ENCODE measurements at regions not wholly inside any gene's neighbourhood (a gene's known extent, or its start where the extent isn't known, plus 50 kb on each side); places are given as distances from the start of the nearest gene placed in this dataset.

- peaks cover 7% of the 10 kb centered on the region for H3K27me3 ChIP-seq (ENCODE audit: insufficient read depth, poor library complexity, severe bottlenecking)
- no peak for TF ChIP-seq CTCF (IDR thresholded peaks at IDR 0.05; ENCODE audit: insufficient read depth, low read length)
- no peak for TF ChIP-seq REST (IDR thresholded peaks at IDR 0.05; ENCODE audit: insufficient replicate concordance, low read depth)
- TF ChIP-seq GABPA (IDR thresholded peaks at IDR 0.05; ENCODE audit: low read depth) = no peak
- TF ChIP-seq POLR2AphosphoS5 (IDR thresholded peaks at IDR 0.05; ENCODE audit: low read depth) = no peak
- no peak for TF ChIP-seq SPI1 (IDR thresholded peaks at IDR 0.05; ENCODE audit: borderline replicate concordance, low read depth)
Observed at GRCh38 chr2:239661334-239662312, 260.8 kb upstream of the HDAC4 start.

GRCh38 chr2:239660390-239661230 is 259.8 kb upstream of the HDAC4 start:
- TF ChIP-seq GABPA (IDR thresholded peaks at IDR 0.05; ENCODE audit: low read depth) (no peak), POLR2AphosphoS5 (IDR thresholded peaks at IDR 0.05; ENCODE audit: low read depth) (no peak), SPI1 (IDR thresholded peaks at IDR 0.05; ENCODE audit: borderline replicate concordance, low read depth) (no peak), CTCF (IDR thresholded peaks at IDR 0.05; ENCODE audit: insufficient read depth, low read length) (no peak), REST (IDR thresholded peaks at IDR 0.05; ENCODE audit: insufficient replicate concordance, low read depth) (no peak)
- peaks cover 7% of the 10 kb centered on the region for H3K27me3 ChIP-seq (ENCODE audit: insufficient read depth, poor library complexity, severe bottlenecking)
- no peak overlapping the region for H3K27ac ChIP-seq (replicated peaks)
- no peak for DNase-seq (ENCODE audit: low read depth in 1 of 2, low spot score in 1 of 2)
- H3K4me3 ChIP-seq (replicated peaks; ENCODE audit: insufficient read depth, low read length) = no peak overlapping the region

More at GRCh38 chr2:239661334-239662312, 260.8 kb upstream of the HDAC4 start:
- no peak for DNase-seq (ENCODE audit: low read depth in 1 of 2, low spot score in 1 of 2)
- Histone ChIP-seq H3K27ac (replicated peaks) (no peak overlapping the region), H3K4me3 (replicated peaks; ENCODE audit: insufficient read depth, low read length) (no peak overlapping the region)

- H3K27ac ChIP-seq (replicated peaks) = no peak overlapping the region
- peaks cover 7% of the 10 kb centered on the region for H3K27me3 ChIP-seq (ENCODE audit: insufficient read depth, poor library complexity, severe bottlenecking)
- no peak overlapping the region for H3K4me3 ChIP-seq (replicated peaks; ENCODE audit: insufficient read depth, low read length)
- DNase-seq (ENCODE audit: low read depth in 1 of 2, low spot score in 1 of 2) = no peak
- TF ChIP-seq SPI1 (IDR thresholded peaks at IDR 0.05; ENCODE audit: borderline replicate concordance, low read depth) = no peak
- no peak for TF ChIP-seq REST (IDR thresholded peaks at IDR 0.05; ENCODE audit: insufficient replicate concordance, low read depth)
- no peak for TF ChIP-seq GABPA (IDR thresholded peaks at IDR 0.05; ENCODE audit: low read depth)
- no peak for TF ChIP-seq CTCF (IDR thresholded peaks at IDR 0.05; ENCODE audit: insufficient read depth, low read length)
- no peak for TF ChIP-seq POLR2AphosphoS5 (IDR thresholded peaks at IDR 0.05; ENCODE audit: low read depth)
Observed at GRCh38 chr2:239657992-239658391, 257.2 kb upstream of the HDAC4 start.
